K562 (cell line): ENCODE measurements at regions not wholly inside any gene's neighbourhood (a gene's known extent, or its start where the extent isn't known, plus 50 kb on each side); places are given as distances from the start of the nearest gene placed in this dataset.
A peak's percentile ranks its signal among the peaks of the same experiment; 100 is the strongest.

Experiments
- ATAC-seq: fragments of 200-7000 bp; cut with Tn5 transposase; 3 replicates; pipeline ENCODE4 v1.9.1; 2020; ENCODE audit warnings: moderate library complexity
- BruUV-seq: library from RNA; stranded (reverse); fragments of 400-500 nt; replicated peaks from 2 replicates; lab custom pipeline; 2021; lab: Mats Ljungman, UMichigan
- CTCF ChIA-PET: fragments of 300-600 bp; formaldehyde crosslinking; extraction: SDS; loops from one replicate; lab custom pipeline; 2021; ENCODE audit warnings: low intra/inter-chr PET ratio; lab: Yijun Ruan, JAX
- POLR2A ChIA-PET: fragments of 300-600, 350-650 bp; sonication (Branson Sonifier 250); formaldehyde crosslinking; extraction: SDS; loops from one replicate; lab custom pipeline; 2021; ENCODE audit warnings: antibody characterized with exemption, inconsistent platforms; lab: Yijun Ruan, JAX
- DNase-seq, 4 experiments: peaks; one replicate each; pipeline versions ENCODE4 v3.0.0 to v3.0.0-alpha.2; 2011 to 2018; ENCODE audit warnings: low spot score in 3 of 4, mixed read lengths in 3 of 4; ENCODE audit errors: extremely low read depth in 1 of 4
- FAIRE-seq: peaks from 2 replicates; lab custom pipeline; 2011; peaks lifted over from hg19 to GRCh38; lab: Jason Lieb, UNC
- H2AFZ ChIP-seq: 2 replicates; pipeline ENCODE4 v1.6.0; 2011; ENCODE audit warnings: low read depth, low read length, control low read depth, inconsistent platforms
- H3K27ac ChIP-seq: fragments of 200-600 bp; 3 replicates; pipeline ENCODE4 v1.8.0; 2011; ENCODE audit warnings: low read depth, mild to moderate bottlenecking, control low read depth, inconsistent platforms, low read length, moderate library complexity, mixed read lengths; ENCODE audit errors: extremely low read depth
- H3K27me3 ChIP-seq, 2 experiments: fragments of 300-600 bp in 1 of 2; 2 replicates in 1 of 2; 3 replicates in 1 of 2; pipeline versions ENCODE4 v1.6.0 to v1.8.0; 2011; ENCODE audit warnings: inconsistent platforms in 2 of 2, low read length in 2 of 2, mild to moderate bottlenecking in 1 of 2, mixed read lengths in 1 of 2, moderate library complexity in 1 of 2; ENCODE audit not compliant: control insufficient read depth in 2 of 2, insufficient read depth in 2 of 2
- H3K36me3 ChIP-seq: fragments of 300-600 bp; 3 replicates; pipeline ENCODE4 v1.8.0; 2011; ENCODE audit warnings: mild to moderate bottlenecking, low read length, inconsistent platforms; ENCODE audit not compliant: control insufficient read depth, insufficient read depth
- H3K4me1 ChIP-seq, 2 experiments: fragments of 200-600 bp in 1 of 2; replicated peaks in 1 of 2; 2 replicates in 1 of 2; 3 replicates in 1 of 2; pipeline versions ENCODE4 v1.5.1 to v1.8.0; 2011; ENCODE audit warnings: inconsistent platforms in 2 of 2, low read length in 2 of 2, mild to moderate bottlenecking in 1 of 2, mixed read lengths in 1 of 2, moderate library complexity in 1 of 2; ENCODE audit not compliant: control insufficient read depth in 2 of 2, insufficient read depth in 2 of 2
- H3K4me2 ChIP-seq: 2 replicates; pipeline ENCODE4 v1.6.1; 2011; ENCODE audit warnings: low read length, control low read depth, inconsistent platforms, mixed read lengths; ENCODE audit not compliant: insufficient read depth
- H3K4me3 ChIP-seq: fragments of 200-600 bp; sonication (generic), shearing (Covaris generic); 2 replicates; pipeline ENCODE4 v1.5.1; 2016; ENCODE audit warnings: control low read depth, inconsistent platforms
- H3K79me2 ChIP-seq: fragments of 200-600 bp; 3 replicates; pipeline ENCODE4 v1.8.0; 2011; ENCODE audit warnings: low read length, inconsistent platforms; ENCODE audit not compliant: control insufficient read depth, insufficient read depth
- H3K9ac ChIP-seq, 2 experiments: 2 replicates each; pipeline versions ENCODE4 v1.6.0 to v1.6.1; 2011; ENCODE audit warnings: low read depth in 2 of 2, low read length in 2 of 2, control low read depth in 1 of 2, inconsistent platforms in 1 of 2, mild to moderate bottlenecking in 1 of 2, mixed read lengths in 1 of 2; ENCODE audit not compliant: insufficient read depth in 1 of 2
- H3K9me1 ChIP-seq: one replicate; pipeline ENCODE4 v1.6.0; 2011; ENCODE audit warnings: inconsistent platforms, mild to moderate bottlenecking, low read length, moderate library complexity; ENCODE audit not compliant: control insufficient read depth, insufficient read depth
- H3K9me3 ChIP-seq: replicated peaks from 2 replicates; pipeline ENCODE4 v1.5.1; 2011; ENCODE audit warnings: low read depth, low read length, inconsistent platforms; ENCODE audit not compliant: control insufficient read depth, insufficient read depth
- H4K20me1 ChIP-seq: replicated peaks from 2 replicates; pipeline ENCODE4 v1.6.1; 2011; ENCODE audit warnings: low read length, inconsistent platforms, mixed read lengths; ENCODE audit not compliant: control insufficient read depth, insufficient read depth
- ATF7 ChIP-seq: fragments of 450-650 bp; IDR thresholded peaks from 2 replicates; pipeline ENCODE4 v1.7.1; 2014; ENCODE audit warnings: mild to moderate bottlenecking, moderate library complexity
- C11orf30 ChIP-seq: fragments of 450-650 bp; IDR thresholded peaks from 2 replicates; pipeline ENCODE4 v1.6.1; 2016; ENCODE audit warnings: low read depth, mild to moderate bottlenecking
- CHD2 ChIP-seq: IDR thresholded peaks from 2 replicates; pipeline ENCODE4 v1.6.1; 2011; ENCODE audit warnings: low read depth, low read length
- CREM ChIP-seq: IDR thresholded peaks from 2 replicates; pipeline ENCODE4 v1.6.1; 2014; ENCODE audit warnings: antibody characterized with exemption, low read depth
- CTCF ChIP-seq, 3 experiments: IDR thresholded peaks in 2 of 3; conservative IDR thresholded peaks in 1 of 3; 2 replicates each; pipeline ENCODE4 v1.5.1; 2011 to 2012; ENCODE audit warnings: low read length in 3 of 3, mild to moderate bottlenecking in 3 of 3, control low read depth in 2 of 3, improper control_type of control experiment in 1 of 3, inconsistent platforms in 1 of 3, low read depth in 1 of 3, mixed read lengths in 1 of 3, moderate library complexity in 1 of 3; ENCODE audit not compliant: insufficient read depth in 2 of 3
- NFE2 ChIP-seq: IDR thresholded peaks from 2 replicates; pipeline ENCODE4 v1.6.1; 2014; ENCODE audit warnings: antibody characterized with exemption, low read depth
- NRF1 ChIP-seq, 2 experiments: fragments of 450-650 bp; IDR thresholded peaks in 1 of 2; conservative IDR thresholded peaks in 1 of 2; 2 replicates each; pipeline ENCODE4 v1.6.1; 2014; ENCODE audit warnings: mild to moderate bottlenecking in 2 of 2
- RAD21 ChIP-seq, 2 experiments: fragments of 250-450 bp in 1 of 2; fragments of 450-650 bp in 1 of 2; sonication (Bioruptor Pico) in 1 of 2; formaldehyde crosslinking in 1 of 2; IDR thresholded peaks in 1 of 2; conservative IDR thresholded peaks in 1 of 2; 2 replicates each; pipeline versions ENCODE4 v1.4.0 to v1.8.0; 2020 to 2022; ENCODE audit warnings: mild to moderate bottlenecking in 2 of 2, moderate library complexity in 1 of 2
- RBM15 ChIP-seq: fragments of 200-400 bp; formaldehyde crosslinking; IDR thresholded peaks from 2 replicates; pipeline ENCODE4 v1.6.1; 2018; ENCODE audit warnings: mild to moderate bottlenecking, low read length, moderate library complexity; ENCODE audit not compliant: insufficient read depth
- SMARCA4 ChIP-seq: fragments of 450-650 bp; IDR thresholded peaks from 2 replicates; pipeline ENCODE4 v1.6.1; 2016
- ZBTB7A ChIP-seq: IDR thresholded peaks from 2 replicates; pipeline ENCODE4 v1.6.1; 2011; ENCODE audit warnings: low read depth, mild to moderate bottlenecking, low read length, moderate library complexity, borderline replicate concordance; ENCODE audit not compliant: control insufficient read depth
- ZNF592 ChIP-seq: fragments of 450-650 bp; IDR thresholded peaks from 2 replicates; pipeline ENCODE4 v1.6.1; 2017; ENCODE audit warnings: antibody characterized with exemption, mild to moderate bottlenecking
- WGBS: fragments of 100-300 bp; shearing (Covaris generic); methylation state at CpG from one replicate; pipeline ENCODE4 v1.1.6; 2016; ENCODE audit warnings: low coverage, mixed read lengths; ENCODE audit not compliant: insufficient coverage; ENCODE audit errors: missing lambda C conversion rate; 5-methylcytosine and 5-hydroxymethylcytosine counted together
- in situ Hi-C: fragments of 300-500 bp; cut with MboI; formaldehyde crosslinking; loops from 4 replicates; pipeline ENCODE4 v1.15.0; 2018; ENCODE audit warnings: inconsistent platforms, mixed read lengths
- intact Hi-C: fragments of 100-400 bp; cut with micrococcal nuclease; formaldehyde crosslinking; loops from 2 replicates; pipeline ENCODE4 v1.14.2; 2022
- TF ChIP-seq, protein P1 (sequence below), 2 experiments: fragments of 450-650 bp in 1 of 2; sonication (generic) in 1 of 2; formaldehyde crosslinking in 1 of 2; IDR thresholded peaks in 1 of 2; conservative IDR thresholded peaks in 1 of 2; 2 replicates each; pipeline versions ENCODE4 v1.6.1 to v1.8.1; 2016 to 2023; ENCODE audit warnings: mild to moderate bottlenecking in 2 of 2, moderate library complexity in 2 of 2, inconsistent platforms in 1 of 2, missing genetic modification reagents in 1 of 2

GRCh38 chr2:12097859-12098258, 351.4 kb downstream of the LPIN1 start:
- POLR2A ChIA-PET = interaction anchor here (0.9 kb wide), 1 partner anchor 228 kb away, joined by 3 read pairs; no protein-coding TSS in a partner anchor
- H3K9ac ChIP-seq = no peak overlapping the region
- TF ChIP-seq RBM15 (no peak), ZBTB7A (no peak), NFE2 (peak; percentile 79), ZNF592 (peak; percentile 52; the same call in 1 of the 2 replicates), CHD2 (no peak), CTCF (IDR thresholded peaks at IDR 0.05 in 2 of 3, conservative IDR thresholded peaks at IDR 0.05 in 1 of 3; ENCODE audit: insufficient read depth in 2 of 3, low read depth in 1 of 3, low read length in 3 of 3) (peak; percentile 3 to 41 (median 37); a peak in 2 of 6 replicates), C11orf30 (peak; percentile 42; the same call in 1 of the 2 replicates), ATF7 (peak; percentile 11; the same call in 1 of the 2 replicates), RAD21 (CRISPR knock-in tag; conservative IDR thresholded peaks at IDR 0.05 in 1 of 2, IDR thresholded peaks at IDR 0.05 in 1 of 2) (peak in 1 of 2 experiments; percentile 30; a peak in 2 of 4 replicates), NRF1 (conservative IDR thresholded peaks at IDR 0.05 in 1 of 2, IDR thresholded peaks at IDR 0.05 in 1 of 2) (peak; percentile 35 to 51; a peak in 1 of 4 replicates), CREM (0 out of 2 replicates have a peak, but pooled peaks have one; percentile 12), SMARCA4 (peak; percentile 49; the same call in 1 of the 2 replicates)
- TF ChIP-seq, protein P1, sequence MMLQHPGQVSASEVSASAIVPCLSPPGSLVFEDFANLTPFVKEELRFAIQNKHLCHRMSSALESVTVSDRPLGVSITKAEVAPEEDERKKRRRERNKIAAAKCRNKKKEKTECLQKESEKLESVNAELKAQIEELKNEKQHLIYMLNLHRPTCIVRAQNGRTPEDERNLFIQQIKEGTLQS (IDR thresholded peaks at IDR 0.05) = 0 out of 2 replicates have a peak, but pooled peaks have one; percentile 23
- TF ChIP-seq, protein P1 (CRISPR knock-in tag; conservative IDR thresholded peaks at IDR 0.05) = no peak

More at GRCh38 chr2:12097859-12098258, 351.4 kb downstream of the LPIN1 start:
- H3K4me2 ChIP-seq = peak overlapping the region; percentile 20; the same call in 1 of the 2 replicates
- 20% methylated on average over 7 of the region's 7 CpGs for WGBS
- no TSS peak for BruUV-seq
- FAIRE-seq (peak; percentile 70), DNase-seq (peak in 3 of 4 experiments; percentile 16 to 62 (median 26)), ATAC-seq (peak; percentile 81)
- intact Hi-C loops (no loop called here), in situ Hi-C loops (no loop called here)
- H3K36me3 ChIP-seq = no peaks in the 10 kb centered on the region
- H3K4me1 ChIP-seq = peaks cover 0 to 7% of the 10 kb centered on the region in 2 experiments; a peak in 3 of 5 replicates
- H3K9me1 ChIP-seq = no peaks in the 10 kb centered on the region
- H3K79me2 ChIP-seq = no peaks in the 10 kb centered on the region
- H4K20me1 ChIP-seq = no peaks in the 10 kb centered on the region
- CTCF ChIA-PET = no interaction called here
- no peaks in the 10 kb centered on the region for H3K27me3 ChIP-seq
- H3K9me3 ChIP-seq = no peaks in the 10 kb centered on the region
- no peak overlapping the region for H3K27ac ChIP-seq
- H3K4me3 ChIP-seq = no peak overlapping the region
- H2AFZ ChIP-seq = peak overlapping the region; percentile 86
